Calu3 (cell line): ENCODE measurements at regions not wholly inside any gene's neighbourhood (a gene's known extent, or its start where the extent isn't known, plus 50 kb on each side); places are given as distances from the start of the nearest gene placed in this dataset.

Experiments
- BruUV-seq: library from RNA; stranded (reverse); fragments of 400-500 nt; replicated peaks from 2 replicates; lab custom pipeline; 2021; lab: Mats Ljungman, UMichigan
- CTCF ChIA-PET: fragments of 300-600 bp; sonication (Branson Sonifier 250); formaldehyde crosslinking; loops from one replicate; lab custom pipeline; 2022; ENCODE audit warnings: antibody characterized with exemption; lab: Charles Lee
- DNase-seq: peaks from one replicate; pipeline ENCODE4 v3.0.0; 2022
- H3K27ac Mint-ChIP-seq: one replicate; pipeline ENCODE4 v1.8.0; 2022; ENCODE audit warnings: mixed read lengths; ENCODE audit not compliant: unreplicated experiment
- H3K27me3 Mint-ChIP-seq: one replicate; pipeline ENCODE4 v1.8.0; 2022; ENCODE audit warnings: mixed read lengths; ENCODE audit not compliant: unreplicated experiment
- H3K36me3 Mint-ChIP-seq: one replicate; pipeline ENCODE4 v1.8.0; 2022; ENCODE audit warnings: mild to moderate bottlenecking, moderate library complexity, mixed read lengths; ENCODE audit not compliant: insufficient read depth, unreplicated experiment
- H3K4me1 Mint-ChIP-seq: one replicate; pipeline ENCODE4 v1.8.0; 2022; ENCODE audit warnings: mild to moderate bottlenecking, low read depth, mixed read lengths; ENCODE audit not compliant: unreplicated experiment
- H3K4me3 Mint-ChIP-seq: one replicate; pipeline ENCODE4 v1.8.0; 2022; ENCODE audit warnings: mild to moderate bottlenecking, low read depth, moderate library complexity, mixed read lengths; ENCODE audit not compliant: unreplicated experiment
- H3K9me3 Mint-ChIP-seq: one replicate; pipeline ENCODE4 v1.8.0; 2022; ENCODE audit warnings: low read depth, mixed read lengths; ENCODE audit not compliant: unreplicated experiment
- intact Hi-C: fragments of 100-400 bp; cut with micrococcal nuclease; formaldehyde crosslinking; loops from one replicate; pipeline ENCODE4 v1.10.0; 2022; ENCODE audit not compliant: unreplicated experiment
- TF ChIP-seq, protein P1 (sequence below): fragments of 200-600 bp; IDR thresholded peaks from one replicate; pipeline ENCODE4 v1.8.0; 2022; ENCODE audit warnings: antibody characterized with exemption; ENCODE audit not compliant: unreplicated experiment

GRCh38 chr7:66576646-66577045 is 52.0 kb upstream of the KCTD7 start:
- no peaks in the 10 kb centered on the region for H3K27me3 Mint-ChIP-seq
- H3K9me3 Mint-ChIP-seq = no peaks in the 10 kb centered on the region
- no peak for DNase-seq
- H3K4me1 Mint-ChIP-seq = no peaks in the 10 kb centered on the region
- H3K36me3 Mint-ChIP-seq = peaks cover 8% of the 10 kb centered on the region
- no TSS peak for BruUV-seq
- H3K4me3 Mint-ChIP-seq = no peak overlapping the region
- TF ChIP-seq, protein P1, sequence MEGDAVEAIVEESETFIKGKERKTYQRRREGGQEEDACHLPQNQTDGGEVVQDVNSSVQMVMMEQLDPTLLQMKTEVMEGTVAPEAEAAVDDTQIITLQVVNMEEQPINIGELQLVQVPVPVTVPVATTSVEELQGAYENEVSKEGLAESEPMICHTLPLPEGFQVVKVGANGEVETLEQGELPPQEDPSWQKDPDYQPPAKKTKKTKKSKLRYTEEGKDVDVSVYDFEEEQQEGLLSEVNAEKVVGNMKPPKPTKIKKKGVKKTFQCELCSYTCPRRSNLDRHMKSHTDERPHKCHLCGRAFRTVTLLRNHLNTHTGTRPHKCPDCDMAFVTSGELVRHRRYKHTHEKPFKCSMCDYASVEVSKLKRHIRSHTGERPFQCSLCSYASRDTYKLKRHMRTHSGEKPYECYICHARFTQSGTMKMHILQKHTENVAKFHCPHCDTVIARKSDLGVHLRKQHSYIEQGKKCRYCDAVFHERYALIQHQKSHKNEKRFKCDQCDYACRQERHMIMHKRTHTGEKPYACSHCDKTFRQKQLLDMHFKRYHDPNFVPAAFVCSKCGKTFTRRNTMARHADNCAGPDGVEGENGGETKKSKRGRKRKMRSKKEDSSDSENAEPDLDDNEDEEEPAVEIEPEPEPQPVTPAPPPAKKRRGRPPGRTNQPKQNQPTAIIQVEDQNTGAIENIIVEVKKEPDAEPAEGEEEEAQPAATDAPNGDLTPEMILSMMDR = no peak
- intact Hi-C loops = no loop called here
- CTCF ChIA-PET = no interaction called here
- H3K27ac Mint-ChIP-seq = no peak overlapping the region
